ENCODE measurements at regions not wholly inside any gene's neighbourhood (a gene's known extent, or its start where the extent isn't known, plus 50 kb on each side); places are given as distances from the start of the nearest gene placed in this dataset.
A peak's percentile ranks its signal among the peaks of the same experiment; 100 is the strongest.

GRCh38 chr12:11555743-11556625 is 93.5 kb upstream of the ETV6 start:
- Mint-ChIP-seq H3K4me1 (ENCODE audit: low read depth) (peaks cover 22% of the 10 kb centered on the region), H3K27ac (peak overlapping the region; percentile 28), H3K27me3 (ENCODE audit: low read depth) (peaks cover 10% of the 10 kb centered on the region), H3K4me3 (peak overlapping the region; percentile 61), H3K36me3 (ENCODE audit: low read depth) (no peaks in the 10 kb centered on the region), H3K9me3 (ENCODE audit: insufficient read depth) (no peaks in the 10 kb centered on the region)
- POLR2A ChIA-PET, result interaction anchor here (1.5 kb wide), 1 partner anchor 11 kb away, joined by 4 read pairs; no protein-coding TSS in a partner anchor
- peak; percentile 56 for ATAC-seq
- DNase-seq, result no peak
- CTCF ChIA-PET, result interaction anchor here (0.9 to 3.6 kb wide), 9 partner anchors 11 to 481 kb away, joined by 3 to 32 read pairs (median 6); no protein-coding TSS in a partner anchor

GRCh38 chr12:11556682-11557081 is 92.8 kb upstream of the ETV6 start:
- no peak overlapping the region for H3K27ac Mint-ChIP-seq
- no peaks in the 10 kb centered on the region for H3K9me3 Mint-ChIP-seq (ENCODE audit: insufficient read depth)
- H3K36me3 Mint-ChIP-seq (ENCODE audit: low read depth), result no peaks in the 10 kb centered on the region
- H3K27me3 Mint-ChIP-seq (ENCODE audit: low read depth), result peaks cover 10% of the 10 kb centered on the region
- H3K4me3 Mint-ChIP-seq, result no peak overlapping the region
- DNase-seq, result no peak
- ATAC-seq, result no peak
- CTCF ChIA-PET, result interaction anchor here (3.6 kb wide), 1 partner anchor 11 kb away, joined by 32 read pairs; no protein-coding TSS in a partner anchor
- peaks cover 25% of the 10 kb centered on the region for H3K4me1 Mint-ChIP-seq (ENCODE audit: low read depth)
- POLR2A ChIA-PET, result no interaction called here

GRCh38 chr12:11559626-11560340 is 89.7 kb upstream of the ETV6 start:
- Mint-ChIP-seq H3K36me3 (ENCODE audit: low read depth) (no peaks in the 10 kb centered on the region), H3K9me3 (ENCODE audit: insufficient read depth) (no peaks in the 10 kb centered on the region), H3K27me3 (ENCODE audit: low read depth) (peaks cover 5% of the 10 kb centered on the region), H3K4me1 (ENCODE audit: low read depth) (peaks cover 17% of the 10 kb centered on the region), H3K4me3 (no peak overlapping the region), H3K27ac (no peak overlapping the region)
- ChIA-PET CTCF (interaction anchor here (1.1 kb wide), 1 partner anchor 21 kb away, joined by 3 read pairs; no protein-coding TSS in a partner anchor), POLR2A (no interaction called here)
- DNase-seq (no peak), ATAC-seq (no peak)

GRCh38 chr12:11561411-11561810 is 88.1 kb upstream of the ETV6 start:
- DNase-seq (no peak), ATAC-seq (no peak)
- Mint-ChIP-seq H3K27ac (no peak overlapping the region), H3K9me3 (ENCODE audit: insufficient read depth) (no peaks in the 10 kb centered on the region), H3K36me3 (ENCODE audit: low read depth) (no peaks in the 10 kb centered on the region), H3K4me1 (ENCODE audit: low read depth) (peaks cover 4% of the 10 kb centered on the region), H3K4me3 (no peak overlapping the region), H3K27me3 (ENCODE audit: low read depth) (peaks cover 5% of the 10 kb centered on the region)
- POLR2A ChIA-PET, result no interaction called here
- CTCF ChIA-PET, result no interaction called here

GRCh38 chr12:11563785-11564739 is 85.4 kb upstream of the ETV6 start:
- Mint-ChIP-seq H3K36me3 (ENCODE audit: low read depth) (no peaks in the 10 kb centered on the region), H3K4me3 (no peak overlapping the region), H3K9me3 (ENCODE audit: insufficient read depth) (no peaks in the 10 kb centered on the region), H3K27me3 (ENCODE audit: low read depth) (peaks cover 5% of the 10 kb centered on the region), H3K27ac (no peak overlapping the region), H3K4me1 (ENCODE audit: low read depth) (peaks cover 3% of the 10 kb centered on the region)
- POLR2A ChIA-PET, result no interaction called here
- DNase-seq (no peak), ATAC-seq (no peak)
- CTCF ChIA-PET, result interaction anchor here (1.0 kb wide), 1 partner anchor 9 kb away, joined by 3 read pairs; no protein-coding TSS in a partner anchor

GRCh38 chr12:11564984-11565651 is 84.4 kb upstream of the ETV6 start:
- Mint-ChIP-seq H3K27me3 (ENCODE audit: low read depth) (peaks cover 2% of the 10 kb centered on the region), H3K27ac (no peak overlapping the region), H3K4me3 (no peak overlapping the region), H3K9me3 (ENCODE audit: insufficient read depth) (no peaks in the 10 kb centered on the region), H3K36me3 (ENCODE audit: low read depth) (no peaks in the 10 kb centered on the region), H3K4me1 (ENCODE audit: low read depth) (peaks cover 3% of the 10 kb centered on the region)
- ATAC-seq (no peak), DNase-seq (no peak)
- POLR2A ChIA-PET, result no interaction called here
- CTCF ChIA-PET, result interaction anchor here (1.0 kb wide), 1 partner anchor 11 kb away, joined by 3 read pairs; no protein-coding TSS in a partner anchor

GRCh38 chr12:11565752-11566151 is 83.7 kb upstream of the ETV6 start:
- CTCF ChIA-PET, result no interaction called here
- Mint-ChIP-seq H3K27ac (no peak overlapping the region), H3K9me3 (ENCODE audit: insufficient read depth) (no peaks in the 10 kb centered on the region), H3K27me3 (ENCODE audit: low read depth) (peaks cover 4% of the 10 kb centered on the region), H3K4me1 (ENCODE audit: low read depth) (peaks cover 3% of the 10 kb centered on the region), H3K4me3 (no peak overlapping the region), H3K36me3 (ENCODE audit: low read depth) (no peaks in the 10 kb centered on the region)
- no peak for DNase-seq
- POLR2A ChIA-PET, result no interaction called here
- no peak for ATAC-seq

- Mint-ChIP-seq H3K27me3 (ENCODE audit: low read depth) (peaks cover 13% of the 10 kb centered on the region), H3K4me3 (no peak overlapping the region), H3K9me3 (ENCODE audit: insufficient read depth) (no peaks in the 10 kb centered on the region), H3K4me1 (ENCODE audit: low read depth) (no peaks in the 10 kb centered on the region), H3K36me3 (ENCODE audit: low read depth) (no peaks in the 10 kb centered on the region), H3K27ac (no peak overlapping the region)
- POLR2A ChIA-PET, result no interaction called here
- ATAC-seq (no peak), DNase-seq (no peak)
- CTCF ChIA-PET, result interaction anchor here (0.7 kb wide), 1 partner anchor 33 kb away, joined by 3 read pairs; no protein-coding TSS in a partner anchor
Measured at GRCh38 chr12:11568155-11568761, 81.2 kb upstream of the ETV6 start.

- Mint-ChIP-seq H3K27me3 (ENCODE audit: low read depth) (peaks cover 16% of the 10 kb centered on the region), H3K4me1 (ENCODE audit: low read depth) (no peaks in the 10 kb centered on the region), H3K36me3 (ENCODE audit: low read depth) (peaks cover 1% of the 10 kb centered on the region), H3K4me3 (no peak overlapping the region), H3K9me3 (ENCODE audit: insufficient read depth) (no peaks in the 10 kb centered on the region), H3K27ac (no peak overlapping the region)
- ChIA-PET POLR2A (no interaction called here), CTCF (interaction anchor here (0.7 to 2.3 kb wide), 2 partner anchors 11 to 33 kb away, joined by 3 to 5 read pairs; no protein-coding TSS in a partner anchor)
- no peak for DNase-seq
- ATAC-seq, result no peak
Measured at GRCh38 chr12:11568762-11569478, 80.6 kb upstream of the ETV6 start.

GRCh38 chr12:11569716-11570115 is 79.8 kb upstream of the ETV6 start:
- no peak for DNase-seq
- no peak for ATAC-seq
- H3K4me1 Mint-ChIP-seq (ENCODE audit: low read depth), result no peaks in the 10 kb centered on the region
- H3K36me3 Mint-ChIP-seq (ENCODE audit: low read depth), result peaks cover 5% of the 10 kb centered on the region
- POLR2A ChIA-PET, result no interaction called here
- H3K4me3 Mint-ChIP-seq, result no peak overlapping the region
- CTCF ChIA-PET, result interaction anchor here (2.3 kb wide), 1 partner anchor 10 kb away, joined by 5 read pairs; no protein-coding TSS in a partner anchor
- H3K27ac Mint-ChIP-seq, result no peak overlapping the region
- no peaks in the 10 kb centered on the region for H3K9me3 Mint-ChIP-seq (ENCODE audit: insufficient read depth)
- peaks cover 19% of the 10 kb centered on the region for H3K27me3 Mint-ChIP-seq (ENCODE audit: low read depth)
